H9 (cell line): ENCODE measurements at regions not wholly inside any gene's neighbourhood (a gene's known extent, or its start where the extent isn't known, plus 50 kb on each side); places are given as distances from the start of the nearest gene placed in this dataset.
A peak's percentile ranks its signal among the peaks of the same experiment; 100 is the strongest.

Experiments used
- DNase-seq: peaks from one replicate; pipeline ENCODE4 v3.0.0-alpha.2; 2017
- H2AFZ ChIP-seq: one replicate; pipeline ENCODE4 v1.6.1; 2013; ENCODE audit warnings: mild to moderate bottlenecking, low read length, control low read depth, moderate library complexity
- H2AK5ac ChIP-seq: 2 replicates; pipeline ENCODE4 v1.6.1; 2013; ENCODE audit warnings: low read length, control low read depth, mixed read lengths; ENCODE audit not compliant: insufficient read length
- H2BK120ac ChIP-seq: one replicate; pipeline ENCODE4 v1.6.1; 2013; ENCODE audit warnings: low read depth, mild to moderate bottlenecking, low read length, control low read depth, inconsistent platforms; ENCODE audit not compliant: poor library complexity, severe bottlenecking
- H2BK12ac ChIP-seq: 2 replicates; pipeline ENCODE4 v1.6.1; 2013; ENCODE audit warnings: low read length, control low read depth, mixed read lengths, low read depth; ENCODE audit not compliant: insufficient read length
- H2BK15ac ChIP-seq: 2 replicates; pipeline ENCODE4 v1.6.1; 2013; ENCODE audit warnings: low read depth, low read length, control low read depth
- H2BK20ac ChIP-seq: one replicate; pipeline ENCODE4 v1.6.1; 2013; ENCODE audit warnings: low read depth, mild to moderate bottlenecking, low read length, control low read depth, inconsistent platforms; ENCODE audit not compliant: poor library complexity, severe bottlenecking
- H2BK5ac ChIP-seq: 2 replicates; pipeline ENCODE4 v1.6.1; 2013; ENCODE audit warnings: low read length, control low read depth, mixed read lengths; ENCODE audit not compliant: insufficient read length
- H3K14ac ChIP-seq: 2 replicates; pipeline ENCODE4 v1.6.1; 2013; ENCODE audit warnings: low read length, control low read depth; ENCODE audit not compliant: insufficient read depth
- H3K18ac ChIP-seq: 2 replicates; pipeline ENCODE4 v1.6.1; 2013; ENCODE audit warnings: low read depth, mild to moderate bottlenecking, mixed read lengths, low read length, control low read depth; ENCODE audit not compliant: insufficient read length
- H3K23ac ChIP-seq: 2 replicates; pipeline ENCODE4 v1.6.1; 2013; ENCODE audit warnings: low read length, control low read depth, mixed read lengths, low read depth; ENCODE audit not compliant: insufficient read length
- H3K23me2 ChIP-seq: 2 replicates; pipeline ENCODE4 v1.6.1; 2013; ENCODE audit warnings: low read depth, mild to moderate bottlenecking, mixed read lengths, low read length, control low read depth; ENCODE audit not compliant: insufficient read length, poor library complexity, severe bottlenecking
- H3K27ac ChIP-seq: 2 replicates; pipeline ENCODE4 v1.5.1; 2013; ENCODE audit warnings: low read length, control low read depth, mixed read lengths, low read depth; ENCODE audit not compliant: insufficient read length
- H3K27me3 ChIP-seq: 2 replicates; pipeline ENCODE4 v1.6.1; 2013; ENCODE audit warnings: low read length, control low read depth, inconsistent platforms; ENCODE audit not compliant: insufficient read depth
- H3K4ac ChIP-seq: 2 replicates; pipeline ENCODE4 v1.6.1; 2013; ENCODE audit warnings: low read depth, mild to moderate bottlenecking, control low read depth, inconsistent platforms, low read length, moderate library complexity
- H3K4me1 ChIP-seq: 2 replicates; pipeline ENCODE4 v1.6.1; 2013; ENCODE audit warnings: low read length, control low read depth, inconsistent platforms; ENCODE audit not compliant: insufficient read depth
- H3K4me2 ChIP-seq: 2 replicates; pipeline ENCODE4 v1.6.1; 2013; ENCODE audit warnings: low read length, control low read depth, mixed read lengths; ENCODE audit not compliant: insufficient read length, insufficient read depth
- H3K56ac ChIP-seq: 2 replicates; pipeline ENCODE4 v1.6.1; 2013; ENCODE audit warnings: low read depth, mild to moderate bottlenecking, mixed read lengths, low read length, control low read depth; ENCODE audit not compliant: insufficient read length
- H3K79me1 ChIP-seq: 2 replicates; pipeline ENCODE4 v1.6.1; 2013; ENCODE audit warnings: low read depth, mild to moderate bottlenecking, moderate library complexity, low read length, control low read depth, inconsistent platforms; ENCODE audit not compliant: insufficient read depth, poor library complexity, severe bottlenecking
- H3K79me2 ChIP-seq: 2 replicates; pipeline ENCODE4 v1.6.1; 2013; ENCODE audit warnings: low read length, control low read depth, inconsistent platforms; ENCODE audit not compliant: insufficient read depth
- H3K9ac ChIP-seq: 2 replicates; pipeline ENCODE4 v1.6.1; 2013; ENCODE audit warnings: low read length, control low read depth, mixed read lengths; ENCODE audit not compliant: insufficient read length; ENCODE audit errors: extremely low read depth
- H3K9me3 ChIP-seq: one replicate; pipeline ENCODE4 v1.6.1; 2013; ENCODE audit warnings: low read depth, low read length, inconsistent platforms; ENCODE audit not compliant: control insufficient read depth
- H3T11ph ChIP-seq: one replicate; pipeline ENCODE4 v1.6.1; 2013; ENCODE audit warnings: mild to moderate bottlenecking, low read length, control low read depth, inconsistent platforms
- H4K20me1 ChIP-seq: one replicate; pipeline ENCODE4 v1.6.1; 2013; ENCODE audit not compliant: control insufficient read depth, insufficient read length, insufficient read depth
- H4K5ac ChIP-seq: 2 replicates; pipeline ENCODE4 v1.6.1; 2013; ENCODE audit warnings: low read depth, mild to moderate bottlenecking, mixed read lengths, low read length, control low read depth; ENCODE audit not compliant: insufficient read length
- H4K8ac ChIP-seq: replicated peaks from 2 replicates; pipeline ENCODE4 v1.6.1; 2013; ENCODE audit warnings: low read length, control low read depth, mixed read lengths, low read depth; ENCODE audit not compliant: insufficient read length
- H4K91ac ChIP-seq: 2 replicates; pipeline ENCODE4 v1.6.1; 2013; ENCODE audit warnings: low read depth, mild to moderate bottlenecking, moderate library complexity, mixed read lengths, low read length, control low read depth; ENCODE audit not compliant: insufficient read length
- H3K27ac Mint-ChIP-seq, 3 experiments: 2 replicates in 2 of 3; 3 replicates in 1 of 3; pipeline ENCODE4 v1.8.0; 2020 to 2021; ENCODE audit warnings: mixed read lengths in 3 of 3, mild to moderate bottlenecking in 1 of 3, moderate library complexity in 1 of 3
- H3K27me3 Mint-ChIP-seq: 2 replicates; pipeline ENCODE4 v1.8.0; 2021; ENCODE audit warnings: low read depth, mild to moderate bottlenecking, moderate library complexity, mixed read lengths
- H3K36me3 Mint-ChIP-seq, 3 experiments: 2 replicates in 2 of 3; 3 replicates in 1 of 3; pipeline ENCODE4 v1.8.0; 2020 to 2021; ENCODE audit warnings: low read depth in 3 of 3, mixed read lengths in 3 of 3; ENCODE audit not compliant: insufficient read depth in 1 of 3
- H3K4me1 Mint-ChIP-seq, 2 experiments: 2 replicates each; pipeline ENCODE4 v1.8.0; 2020; ENCODE audit warnings: mixed read lengths in 2 of 2
- H3K4me3 Mint-ChIP-seq, 2 experiments: 2 replicates in 1 of 2; 3 replicates in 1 of 2; pipeline ENCODE4 v1.8.0; 2020 to 2021; ENCODE audit warnings: mild to moderate bottlenecking in 2 of 2, mixed read lengths in 2 of 2, moderate library complexity in 1 of 2
- H3K9me3 Mint-ChIP-seq, 2 experiments: 2 replicates in 1 of 2; 3 replicates in 1 of 2; pipeline ENCODE4 v1.8.0; 2020; ENCODE audit warnings: mild to moderate bottlenecking in 2 of 2, mixed read lengths in 2 of 2, moderate library complexity in 1 of 2
- CTCF ChIP-seq: fragments of 200-600 bp; sonication (generic); conservative IDR thresholded peaks from 3 replicates; pipeline ENCODE4 v1.8.0; 2021; ENCODE audit warnings: antibody characterized with exemption, mild to moderate bottlenecking
- WGBS: extraction: QIAGEN DNeasy Blood & Tissue Kit; methylation state at CpG from one replicate; pipeline ENCODE4 v1.1.7; 2013; ENCODE audit warnings: missing lambda C conversion rate, low lambda C conversion rate, mixed read lengths; ENCODE audit not compliant: insufficient read length; ENCODE audit errors: extremely low coverage; 5-methylcytosine and 5-hydroxymethylcytosine counted together

- H3K56ac ChIP-seq: no peak overlapping the region
- H4K8ac ChIP-seq: no peak overlapping the region
- no peak overlapping the region for H3K9ac ChIP-seq
- no peak overlapping the region for H3K4me2 ChIP-seq
- no peak overlapping the region for H2BK12ac ChIP-seq
- H2AK5ac ChIP-seq: no peak overlapping the region
- no peak overlapping the region for H3K27ac ChIP-seq
- Mint-ChIP-seq H3K27me3 (no peaks in the 10 kb centered on the region), H3K4me3 (no peak overlapping the region), H3K36me3 (no peaks in the 10 kb centered on the region), H3K4me1 (no peaks in the 10 kb centered on the region), H3K9me3 (no peaks in the 10 kb centered on the region; a peak in 1 of 5 replicates), H3K27ac (peak overlapping the region in 1 of 3 experiments; percentile 89; a peak in 1 of 7 replicates)
- no peaks in the 10 kb centered on the region for H3K4me1 ChIP-seq
- H4K5ac ChIP-seq: no peak overlapping the region
- WGBS: no CpG with 5 or more reads among the region's 2 CpGs
- no peaks in the 10 kb centered on the region for H3K79me2 ChIP-seq
- no peak for DNase-seq
- no peak overlapping the region for H2BK20ac ChIP-seq
- no peak overlapping the region for H3K14ac ChIP-seq
- no peaks in the 10 kb centered on the region for H3K27me3 ChIP-seq
- no peak overlapping the region for H2BK5ac ChIP-seq
- no peak overlapping the region for H4K91ac ChIP-seq
- H4K20me1 ChIP-seq: no peaks in the 10 kb centered on the region
- no peak overlapping the region for H2BK15ac ChIP-seq
- no peak overlapping the region for H3K4ac ChIP-seq
- no peak overlapping the region for H2AFZ ChIP-seq
- H3K79me1 ChIP-seq: no peaks in the 10 kb centered on the region
- no peaks in the 10 kb centered on the region for H3K9me3 ChIP-seq
- H3K23ac ChIP-seq: no peak overlapping the region
- no peak overlapping the region for H3T11ph ChIP-seq
- no peaks in the 10 kb centered on the region for H3K23me2 ChIP-seq
- H3K18ac ChIP-seq: no peak overlapping the region
- H2BK120ac ChIP-seq: no peak overlapping the region
- no peak for TF ChIP-seq CTCF
Measured at GRCh38 chr4:66351761-66352160, 681.5 kb upstream of the EPHA5 start.
